ENCODE measurements at regions not wholly inside any gene's neighbourhood (a gene's known extent, or its start where the extent isn't known, plus 50 kb on each side); places are given as distances from the start of the nearest gene placed in this dataset.

GRCh38 chrX:78213331-78213730, 73.9 kb upstream of the TAF9B start:
- DNase-seq (ENCODE audit: low spot score): no peak

GRCh38 chrX:78199851-78200250, 60.4 kb upstream of the TAF9B start:
- peak; percentile 7 for DNase-seq (ENCODE audit: low spot score)

All from COLO829 (cell line).